Psoas muscle (tissue), 7 donors: ENCODE measurements at regions not wholly inside any gene's neighbourhood (a gene's known extent, or its start where the extent isn't known, plus 50 kb on each side); places are given as distances from the start of the nearest gene placed in this dataset.

ENCODE experiments used
- ATAC-seq, 4 donors: fragments of 200-7000 bp; cut with Tn5 transposase; one replicate each; pipeline ENCODE4 v1.9.1; 2020; ENCODE audit warnings: moderate library complexity in 3 of 4, mild to moderate bottlenecking in 2 of 4
- DNase-seq, 2 donors: peaks; one replicate each; pipeline ENCODE4 v3.0.0-alpha.2; 2020
- H3K27ac ChIP-seq: fragments of 200-600 bp; one replicate; pipeline ENCODE4 v1.8.0; 2022
- H3K27me3 ChIP-seq, 3 donors: fragments of 200-600 bp in 1 of 3; one replicate each; pipeline versions ENCODE4 v1.6.1 to v1.8.0; 2013 to 2022; ENCODE audit warnings: low read length in 2 of 3, mild to moderate bottlenecking in 2 of 3, moderate library complexity in 1 of 3; ENCODE audit not compliant: insufficient read depth in 3 of 3
- H3K36me3 ChIP-seq, 2 donors: fragments of 200-600 bp in 1 of 2; one replicate each; pipeline versions ENCODE4 v1.6.1 to v1.8.0; 2013 to 2022; ENCODE audit warnings: low read depth in 1 of 2, mild to moderate bottlenecking in 1 of 2, moderate library complexity in 1 of 2; ENCODE audit not compliant: insufficient read depth in 1 of 2
- H3K4me1 ChIP-seq: fragments of 200-600 bp; one replicate; pipeline ENCODE4 v1.8.0; 2022
- H3K4me3 ChIP-seq: fragments of 200-600 bp; one replicate; pipeline ENCODE4 v1.8.0; 2022; ENCODE audit warnings: mild to moderate bottlenecking
- H3K9me3 ChIP-seq: fragments of 200-600 bp; one replicate; pipeline ENCODE4 v1.8.0; 2022
- CTCF ChIP-seq: fragments of 200-600 bp; IDR thresholded peaks from one replicate; pipeline ENCODE4 v1.8.0; 2022; ENCODE audit warnings: antibody characterized with exemption
- WGBS, 3 donors: extraction: QIAGEN DNeasy Blood & Tissue Kit; methylation state at CpG; one replicate each; pipeline versions ENCODE4 v1.1.6 to v1.1.7; 2013; 5-methylcytosine and 5-hydroxymethylcytosine counted together
- intact Hi-C, 2 donors: fragments of 100-400 bp; cut with DNase I; formaldehyde crosslinking; loops; one replicate each; pipeline versions ENCODE4 v1.11.0 to v1.14.2; 2022
- donor health status: healthy with polysubstance abuse.
- donor health status: DM: no; HTN: no; CAD: no; lungs with moderate emphysema.
- donor health status: Bipolar disorder and iron deficiency.
- donor health status: healthy.
- donor health status: DM: yes; HTN: yes; CAD: no.
- donor health status: DM: no; HTN: no; CAD: no.
- donor health status: DM: yes; HTN: yes; CAD: no.

GRCh38 chr3:30098243-30098642 lies 508.2 kb upstream of the TGFBR2 start:
- no peaks in the 10 kb centered on the region for H3K4me1 ChIP-seq
- no peak for DNase-seq
- H3K27me3 ChIP-seq = no peaks in the 10 kb centered on the region
- no peak for TF ChIP-seq CTCF
- no peak for ATAC-seq
- H3K36me3 ChIP-seq = no peaks in the 10 kb centered on the region
- H3K27ac ChIP-seq = no peak overlapping the region
- intact Hi-C loops = no loop called here
- no peaks in the 10 kb centered on the region for H3K9me3 ChIP-seq
- H3K4me3 ChIP-seq = no peak overlapping the region

GRCh38 chr3:30098653-30099455 lies 507.5 kb upstream of the TGFBR2 start:
- DNase-seq (no peak), ATAC-seq (no peak)
- intact Hi-C loops = no loop called here
- Histone ChIP-seq H3K36me3 (no peaks in the 10 kb centered on the region), H3K9me3 (no peaks in the 10 kb centered on the region), H3K27me3 (no peaks in the 10 kb centered on the region), H3K4me1 (no peaks in the 10 kb centered on the region), H3K27ac (no peak overlapping the region), H3K4me3 (no peak overlapping the region)
- no peak for TF ChIP-seq CTCF
- 84 to 92% (median 85%) methylated on average over 2 of the region's 2 CpGs for WGBS, 3 donors

GRCh38 chr3:30102356-30102755 lies 504.0 kb upstream of the TGFBR2 start:
- Histone ChIP-seq H3K36me3 (no peaks in the 10 kb centered on the region), H3K27me3 (no peaks in the 10 kb centered on the region), H3K27ac (no peak overlapping the region), H3K4me3 (no peak overlapping the region), H3K4me1 (no peaks in the 10 kb centered on the region), H3K9me3 (no peaks in the 10 kb centered on the region)
- no peak for DNase-seq
- TF ChIP-seq CTCF = no peak
- ATAC-seq = no peak
- intact Hi-C loops = no loop called here

- TF ChIP-seq CTCF = no peak
- WGBS, 3 donors = 77 to 86% (median 78%) methylated on average over 2 of the region's 2 CpGs
- DNase-seq (no peak), ATAC-seq (no peak)
- H3K36me3 ChIP-seq = no peaks in the 10 kb centered on the region
- H3K4me1 ChIP-seq = no peaks in the 10 kb centered on the region
- H3K9me3 ChIP-seq = no peaks in the 10 kb centered on the region
- H3K4me3 ChIP-seq = no peak overlapping the region
- intact Hi-C loops = no loop called here
- H3K27ac ChIP-seq = no peak overlapping the region
- no peaks in the 10 kb centered on the region for H3K27me3 ChIP-seq
Measured at GRCh38 chr3:30103186-30103585, 503.2 kb upstream of the TGFBR2 start.

- DNase-seq (no peak), ATAC-seq (no peak)
- TF ChIP-seq CTCF = no peak
- Histone ChIP-seq H3K36me3 (no peaks in the 10 kb centered on the region), H3K27ac (no peak overlapping the region), H3K27me3 (no peaks in the 10 kb centered on the region), H3K4me3 (no peak overlapping the region), H3K4me1 (no peaks in the 10 kb centered on the region), H3K9me3 (no peaks in the 10 kb centered on the region)
- WGBS, 3 donors = 54 to 57% (median 56%) methylated on average over 4 of the region's 4 CpGs
- intact Hi-C loops = loop anchor here in 1 of 2 donors (5.0 kb wide), 1 partner anchor 595 kb away; no protein-coding TSS in a partner anchor
Measured at GRCh38 chr3:30107531-30107930, 498.9 kb upstream of the TGFBR2 start.
